SK-N-MC (cell line): ENCODE measurements at regions not wholly inside any gene's neighbourhood (a gene's known extent, or its start where the extent isn't known, plus 50 kb on each side); places are given as distances from the start of the nearest gene placed in this dataset.

Experiments
- EZH2 ChIP-seq: fragments of 200-600 bp; sonication (generic); IDR thresholded peaks from one replicate; pipeline ENCODE4 v1.6.1; 2017; ENCODE audit warnings: antibody characterized with exemption
- FOXP2 ChIP-seq: optimal IDR thresholded peaks from 2 replicates; pipeline ENCODE3; 2011; ENCODE audit warnings: mild to moderate bottlenecking, moderate library complexity; ENCODE audit not compliant: insufficient read depth; ENCODE audit errors: extremely low read length, control extremely low read depth
- POLR2AphosphoS5 ChIP-seq: IDR thresholded peaks from 2 replicates; pipeline ENCODE4 v1.6.1; 2012; ENCODE audit warnings: mild to moderate bottlenecking, low read depth, low read length, borderline replicate concordance

DNA sequence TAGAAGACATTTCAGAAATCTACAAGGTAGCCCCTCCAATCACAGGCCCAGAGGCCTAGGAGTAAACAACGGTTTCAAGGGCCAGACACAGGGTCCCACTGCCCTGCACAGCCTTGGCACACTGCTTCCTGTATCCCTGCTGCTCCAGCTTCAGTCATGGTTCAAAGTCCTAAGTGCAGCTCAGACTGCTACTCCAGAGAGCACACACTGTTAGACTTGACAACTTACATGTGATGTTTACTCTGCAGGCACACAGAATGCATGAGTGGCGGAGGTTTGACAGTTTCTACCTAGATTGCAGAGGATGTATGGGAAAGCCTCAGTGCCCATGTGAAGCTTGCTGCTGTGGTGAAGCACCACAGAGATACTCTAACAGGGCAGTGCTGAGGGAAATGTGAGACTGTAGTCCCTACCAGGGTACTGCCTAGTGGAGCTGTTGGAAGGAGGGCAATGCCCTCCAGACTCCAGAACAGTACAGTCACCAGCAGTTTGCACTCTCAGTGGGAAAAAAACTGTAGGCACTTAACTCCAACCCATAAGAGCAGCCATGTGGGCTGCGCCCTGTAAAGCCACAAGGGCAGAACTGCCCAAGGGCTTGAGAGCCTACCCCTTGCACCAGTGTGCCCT, 270.0 kb downstream of the ZWINT start:
- no peak for TF ChIP-seq POLR2AphosphoS5
- no peak for TF ChIP-seq EZH2
- no peak for TF ChIP-seq FOXP2
